Chondrocyte (in vitro differentiated cells): ENCODE measurements at regions not wholly inside any gene's neighbourhood (a gene's known extent, or its start where the extent isn't known, plus 50 kb on each side); places are given as distances from the start of the nearest gene placed in this dataset.
"Not testable (repeated sequence)": the region's sequence is repeated elsewhere in the genome, so short reads cannot be mapped to it uniquely, and the experiment has no call there.

Experiments
- DNase-seq: peaks from one replicate; pipeline ENCODE4 v3.0.0; 2021; ENCODE audit warnings: mixed read lengths, low spot score
- H3K27ac Mint-ChIP-seq: one replicate; pipeline ENCODE4 v1.8.0; 2021; ENCODE audit warnings: mild to moderate bottlenecking, moderate library complexity, mixed read lengths; ENCODE audit not compliant: unreplicated experiment
- H3K27me3 Mint-ChIP-seq: 2 replicates; pipeline ENCODE4 v1.8.0; 2021; ENCODE audit warnings: low read depth, mixed read lengths
- H3K36me3 Mint-ChIP-seq: 2 replicates; pipeline ENCODE4 v1.8.0; 2021; ENCODE audit warnings: low read depth, mixed read lengths
- H3K4me1 Mint-ChIP-seq: 2 replicates; pipeline ENCODE4 v1.8.0; 2021; ENCODE audit warnings: low read depth, mild to moderate bottlenecking, mixed read lengths
- H3K4me3 Mint-ChIP-seq: one replicate; pipeline ENCODE4 v1.8.0; 2021; ENCODE audit warnings: mild to moderate bottlenecking, moderate library complexity, mixed read lengths; ENCODE audit not compliant: unreplicated experiment
- H3K9me3 Mint-ChIP-seq: 2 replicates; pipeline ENCODE4 v1.8.0; 2021; ENCODE audit warnings: low read depth, mixed read lengths
- CTCF ChIP-seq: fragments of 200-600 bp; sonication (generic); IDR thresholded peaks from 2 replicates; pipeline ENCODE4 v1.5.0; 2021; ENCODE audit warnings: antibody characterized with exemption, mild to moderate bottlenecking, moderate library complexity

- DNase-seq = no peak
- H3K27ac Mint-ChIP-seq = no peak overlapping the region
- no peak for TF ChIP-seq CTCF
- no peak overlapping the region for H3K4me3 Mint-ChIP-seq
- H3K36me3 Mint-ChIP-seq = no peaks in the 10 kb centered on the region
- H3K4me1 Mint-ChIP-seq = no peaks in the 10 kb centered on the region
- no peaks in the 10 kb centered on the region for H3K9me3 Mint-ChIP-seq
- H3K27me3 Mint-ChIP-seq = peaks cover 1% of the 10 kb centered on the region
Measured at GRCh38 chr5:13081116-13081515, 863.4 kb downstream of the DNAH5 start.

GRCh38 chr5:13072936-13073335, 871.6 kb downstream of the DNAH5 start:
- not testable (repeated sequence) for H3K4me3 Mint-ChIP-seq, H3K27ac Mint-ChIP-seq, H3K4me1 Mint-ChIP-seq, DNase-seq, H3K36me3 Mint-ChIP-seq, H3K27me3 Mint-ChIP-seq
- peaks cover 45% of the 10 kb centered on the region for H3K9me3 Mint-ChIP-seq

DNA sequence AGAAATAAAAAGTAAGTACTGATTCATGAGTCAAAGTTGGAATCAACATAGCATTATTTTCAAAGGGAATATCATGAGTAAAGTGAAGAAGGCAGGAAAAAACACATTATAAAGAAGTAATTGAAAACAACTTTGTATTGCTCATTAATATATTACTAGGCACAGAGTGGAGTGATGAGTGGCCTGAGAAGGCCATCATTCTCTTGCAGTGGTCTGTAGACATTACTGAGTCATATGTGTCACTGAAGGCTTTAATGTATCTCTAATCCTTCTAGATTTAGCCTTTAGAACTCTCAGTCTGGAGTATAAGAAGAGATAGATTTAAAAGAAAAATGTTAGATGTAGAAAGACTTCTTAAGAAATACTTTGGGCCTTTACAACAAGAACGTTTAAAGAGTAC, 881.4 kb downstream of the DNAH5 start:
- no peaks in the 10 kb centered on the region for H3K4me1 Mint-ChIP-seq
- no peak for TF ChIP-seq CTCF
- H3K27me3 Mint-ChIP-seq = no peaks in the 10 kb centered on the region
- H3K9me3 Mint-ChIP-seq = peaks cover 3% of the 10 kb centered on the region
- H3K36me3 Mint-ChIP-seq = no peaks in the 10 kb centered on the region
- DNase-seq = no peak
- H3K4me3 Mint-ChIP-seq = no peak overlapping the region
- H3K27ac Mint-ChIP-seq = no peak overlapping the region

DNA sequence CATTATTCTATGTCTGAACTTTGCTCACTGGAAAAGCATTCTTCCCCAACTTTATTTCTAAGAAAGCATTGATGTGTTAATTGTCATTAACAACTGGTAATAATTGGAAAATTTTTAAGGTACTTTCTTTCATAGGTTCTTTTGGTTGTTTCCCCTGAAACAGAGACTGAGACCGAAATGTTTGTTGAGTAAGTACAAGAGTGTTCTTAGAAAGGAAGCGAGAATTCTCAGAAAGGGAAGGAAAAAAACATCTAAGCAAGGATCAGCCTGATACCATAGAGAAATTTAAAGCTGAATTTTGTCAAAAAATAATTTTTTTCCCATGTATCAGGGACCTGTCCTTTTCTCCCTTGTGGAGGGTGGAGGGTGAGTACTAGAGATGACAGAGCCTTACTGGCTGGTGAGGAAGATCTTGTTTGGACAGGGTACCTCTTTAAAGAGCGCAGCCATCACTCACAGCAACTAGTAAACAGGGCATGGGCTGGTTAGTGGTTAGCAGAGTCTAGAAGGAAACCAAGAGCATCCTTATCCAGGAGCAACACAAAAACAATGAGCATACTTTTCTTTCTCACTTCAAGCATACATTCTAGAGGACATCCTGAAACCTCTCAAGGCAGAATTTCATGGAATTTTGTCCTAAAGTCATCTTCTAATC, 898.5 kb downstream of the DNAH5 start:
- no peak overlapping the region for H3K4me3 Mint-ChIP-seq
- no peak for DNase-seq
- no peak overlapping the region for H3K27ac Mint-ChIP-seq
- H3K9me3 Mint-ChIP-seq = peaks cover 9% of the 10 kb centered on the region
- no peaks in the 10 kb centered on the region for H3K4me1 Mint-ChIP-seq
- peaks cover 1% of the 10 kb centered on the region for H3K27me3 Mint-ChIP-seq
- no peaks in the 10 kb centered on the region for H3K36me3 Mint-ChIP-seq
- TF ChIP-seq CTCF = no peak

- Mint-ChIP-seq H3K9me3 (no peaks in the 10 kb centered on the region), H3K27me3 (peaks cover 2% of the 10 kb centered on the region), H3K4me3 (no peak overlapping the region), H3K36me3 (no peaks in the 10 kb centered on the region), H3K27ac (no peak overlapping the region), H3K4me1 (peaks cover 3% of the 10 kb centered on the region)
- no peak for TF ChIP-seq CTCF
- no peak for DNase-seq
Measured at GRCh38 chr5:13034061-13034460, 910.4 kb downstream of the DNAH5 start.

DNA sequence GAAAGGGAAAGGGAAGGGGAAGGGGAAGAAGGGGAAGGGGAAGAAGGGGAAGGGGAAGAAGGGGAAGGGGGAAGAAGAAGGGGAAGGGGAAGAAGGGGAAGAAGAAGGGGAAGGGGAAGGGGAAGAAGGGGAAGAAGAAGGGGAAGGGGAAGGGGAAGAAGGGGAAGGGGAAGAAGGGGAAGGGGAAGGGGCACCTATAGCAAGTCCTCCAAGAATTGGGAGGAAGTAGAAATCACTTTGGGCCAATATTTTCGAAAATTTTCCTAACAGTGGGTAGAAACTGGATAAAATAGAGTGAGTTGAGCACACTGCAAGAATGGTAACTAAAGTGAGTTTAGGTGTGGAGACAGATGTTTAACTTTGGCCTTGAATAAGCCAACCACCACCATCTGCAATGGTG, 915.3 kb downstream of the DNAH5 start:
- no peaks in the 10 kb centered on the region for H3K27me3 Mint-ChIP-seq
- DNase-seq = no peak
- no peak overlapping the region for H3K27ac Mint-ChIP-seq
- H3K9me3 Mint-ChIP-seq = no peaks in the 10 kb centered on the region
- no peak for TF ChIP-seq CTCF
- H3K36me3 Mint-ChIP-seq = no peaks in the 10 kb centered on the region
- H3K4me1 Mint-ChIP-seq = peaks cover 3% of the 10 kb centered on the region
- H3K4me3 Mint-ChIP-seq = no peak overlapping the region
